ENCODE measurements at regions not wholly inside any gene's neighbourhood (a gene's known extent, or its start where the extent isn't known, plus 50 kb on each side); places are given as distances from the start of the nearest gene placed in this dataset.

- Histone ChIP-seq H3K27me3 (no peaks in the 10 kb centered on the region), H3K27ac (no peak overlapping the region), H3K9me3 (no peaks in the 10 kb centered on the region), H3K36me3 (no peaks in the 10 kb centered on the region), H3K4me1 (no peaks in the 10 kb centered on the region), H3K4me3 (no peak overlapping the region)
- DNase-seq, result no peak
- no peak for TF ChIP-seq POLR2A (IDR thresholded peaks at IDR 0.05)
- no peak for TF ChIP-seq CTCF (IDR thresholded peaks at IDR 0.05)
Measured at GRCh38 chr16:73124097-73124652, 76.2 kb upstream of the ZFHX3 start.

- TF ChIP-seq POLR2A (IDR thresholded peaks at IDR 0.05) (no peak), CTCF (IDR thresholded peaks at IDR 0.05) (no peak)
- no peak for DNase-seq
- Histone ChIP-seq H3K9me3 (peaks cover 0 to 2% (median 0%) of the 10 kb centered on the region in 4 donors), H3K27me3 (no peaks in the 10 kb centered on the region), H3K27ac (no peak overlapping the region), H3K4me1 (no peaks in the 10 kb centered on the region), H3K4me3 (no peak overlapping the region), H3K36me3 (no peaks in the 10 kb centered on the region)
Measured at GRCh38 chr16:73122604-73123391, 74.9 kb upstream of the ZFHX3 start.

- Histone ChIP-seq H3K9me3 (peaks cover 0 to 2% (median 0%) of the 10 kb centered on the region in 4 donors), H3K27ac (no peak overlapping the region), H3K36me3 (no peaks in the 10 kb centered on the region), H3K4me1 (no peaks in the 10 kb centered on the region), H3K4me3 (no peak overlapping the region), H3K27me3 (no peaks in the 10 kb centered on the region)
- no peak for DNase-seq
- no peak for TF ChIP-seq POLR2A (IDR thresholded peaks at IDR 0.05)
- TF ChIP-seq CTCF (IDR thresholded peaks at IDR 0.05), result no peak
Measured at GRCh38 chr16:73116576-73116975, 68.6 kb upstream of the ZFHX3 start.

- no peak overlapping the region for H3K27ac ChIP-seq
- peaks cover 0 to 2% (median 0%) of the 10 kb centered on the region in 4 donors for H3K9me3 ChIP-seq
- no peak overlapping the region for H3K4me3 ChIP-seq
- H3K36me3 ChIP-seq, result no peaks in the 10 kb centered on the region
- DNase-seq, result no peak
- no peaks in the 10 kb centered on the region for H3K4me1 ChIP-seq
- H3K27me3 ChIP-seq, result no peaks in the 10 kb centered on the region
- TF ChIP-seq POLR2A (IDR thresholded peaks at IDR 0.05) (no peak), CTCF (IDR thresholded peaks at IDR 0.05) (no peak)
Measured at GRCh38 chr16:73113336-73113735, 65.4 kb upstream of the ZFHX3 start.

GRCh38 chr16:73108195-73108963, 60.5 kb upstream of the ZFHX3 start:
- no peak overlapping the region for H3K27ac ChIP-seq
- TF ChIP-seq CTCF (IDR thresholded peaks at IDR 0.05) (no peak), POLR2A (IDR thresholded peaks at IDR 0.05) (no peak)
- no peaks in the 10 kb centered on the region for H3K27me3 ChIP-seq
- H3K36me3 ChIP-seq, result no peaks in the 10 kb centered on the region
- H3K4me3 ChIP-seq, result no peak overlapping the region
- no peaks in the 10 kb centered on the region for H3K4me1 ChIP-seq
- no peaks in the 10 kb centered on the region for H3K9me3 ChIP-seq
- DNase-seq, result no peak
